Lung (tissue), 11 donors: ENCODE measurements at regions not wholly inside any gene's neighbourhood (a gene's known extent, or its start where the extent isn't known, plus 50 kb on each side); places are given as distances from the start of the nearest gene placed in this dataset.

ENCODE experiments used
- ATAC-seq: fragments of 200-7000 bp; cut with Tn5 transposase; one replicate; pipeline ENCODE4 v1.9.1; 2020; ENCODE audit warnings: moderate number of reproducible peaks; ENCODE audit not compliant: insufficient read depth, low FRiP score
- DNase-seq, 3 donors: peaks; one replicate each; pipeline ENCODE4 v3.0.0-alpha.2; 2013 to 2017
- H3K27ac ChIP-seq, 2 donors: one replicate each; pipeline ENCODE4 v1.5.1; 2013; ENCODE audit warnings: mild to moderate bottlenecking in 2 of 2, moderate library complexity in 2 of 2, control low read depth in 1 of 2, inconsistent platforms in 1 of 2, low read depth in 1 of 2, low read length in 1 of 2
- H3K27me3 ChIP-seq, 3 donors: one replicate each; pipeline ENCODE4 v1.5.1; 2013; ENCODE audit warnings: low read length in 2 of 3; ENCODE audit not compliant: control insufficient read depth in 3 of 3, insufficient read depth in 3 of 3
- H3K36me3 ChIP-seq, 4 donors: one replicate each; pipeline ENCODE4 v1.5.1; 2013; ENCODE audit warnings: low read length in 4 of 4, mild to moderate bottlenecking in 1 of 4, moderate library complexity in 1 of 4; ENCODE audit not compliant: control insufficient read depth in 4 of 4, insufficient read depth in 4 of 4
- H3K4me1 ChIP-seq, 5 donors: one replicate each; pipeline ENCODE4 v1.5.1; 2013; ENCODE audit warnings: low read length in 5 of 5, mild to moderate bottlenecking in 2 of 5, moderate library complexity in 1 of 5; ENCODE audit not compliant: control insufficient read depth in 5 of 5, insufficient read depth in 5 of 5
- H3K4me3 ChIP-seq: one replicate; pipeline ENCODE4 v1.5.1; 2013; ENCODE audit warnings: mild to moderate bottlenecking, control low read depth, moderate library complexity
- H3K9ac ChIP-seq, 2 donors: one replicate each; pipeline ENCODE4 v1.5.1; 2013; ENCODE audit warnings: low read length in 2 of 2, control low read depth in 1 of 2; ENCODE audit not compliant: insufficient read depth in 1 of 2
- H3K9me3 ChIP-seq, 4 donors: one replicate each; pipeline ENCODE4 v1.5.1; 2013; ENCODE audit warnings: low read length in 3 of 4, mild to moderate bottlenecking in 1 of 4, moderate library complexity in 1 of 4; ENCODE audit not compliant: control insufficient read depth in 4 of 4, insufficient read depth in 3 of 4
- WGBS, 2 donors: extraction: QIAGEN DNeasy Blood & Tissue Kit; methylation state at CpG; one replicate each; pipeline ENCODE4 v1.1.7; 2013; 5-methylcytosine and 5-hydroxymethylcytosine counted together
- TF ChIP-seq, protein P1 (sequence below): IDR thresholded peaks from 2 replicates; pipeline ENCODE4 v1.5.1; 2012; ENCODE audit warnings: mild to moderate bottlenecking; ENCODE audit errors: control extremely low read depth, extremely low read depth
- donor health status: control.
- donor health status: control.
- donor health status: Bipolar disorder and iron deficiency.
- donor health status: healthy.
- donor health status: DM: yes; HTN: yes; CAD: no.

DNA sequence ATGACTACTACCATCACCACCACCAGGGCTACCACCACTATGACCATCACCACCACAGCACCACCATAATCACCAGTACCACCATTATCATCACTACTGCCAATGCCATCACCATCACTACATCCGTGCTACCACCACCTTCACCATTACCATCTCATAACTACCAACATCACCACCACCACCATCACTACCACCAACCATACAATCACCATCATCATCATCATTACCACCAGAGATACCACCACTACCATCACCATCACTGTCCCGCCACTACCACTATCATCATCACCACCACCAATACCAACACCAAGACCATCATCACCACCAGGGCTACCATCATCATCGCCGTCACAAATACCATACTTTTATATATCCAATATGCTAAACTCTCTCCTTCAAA is 369.6 kb upstream of the DYNLRB2 start:
- H3K36me3 ChIP-seq, result no peaks in the 10 kb centered on the region
- no peak overlapping the region for H3K9ac ChIP-seq
- TF ChIP-seq, protein P1, sequence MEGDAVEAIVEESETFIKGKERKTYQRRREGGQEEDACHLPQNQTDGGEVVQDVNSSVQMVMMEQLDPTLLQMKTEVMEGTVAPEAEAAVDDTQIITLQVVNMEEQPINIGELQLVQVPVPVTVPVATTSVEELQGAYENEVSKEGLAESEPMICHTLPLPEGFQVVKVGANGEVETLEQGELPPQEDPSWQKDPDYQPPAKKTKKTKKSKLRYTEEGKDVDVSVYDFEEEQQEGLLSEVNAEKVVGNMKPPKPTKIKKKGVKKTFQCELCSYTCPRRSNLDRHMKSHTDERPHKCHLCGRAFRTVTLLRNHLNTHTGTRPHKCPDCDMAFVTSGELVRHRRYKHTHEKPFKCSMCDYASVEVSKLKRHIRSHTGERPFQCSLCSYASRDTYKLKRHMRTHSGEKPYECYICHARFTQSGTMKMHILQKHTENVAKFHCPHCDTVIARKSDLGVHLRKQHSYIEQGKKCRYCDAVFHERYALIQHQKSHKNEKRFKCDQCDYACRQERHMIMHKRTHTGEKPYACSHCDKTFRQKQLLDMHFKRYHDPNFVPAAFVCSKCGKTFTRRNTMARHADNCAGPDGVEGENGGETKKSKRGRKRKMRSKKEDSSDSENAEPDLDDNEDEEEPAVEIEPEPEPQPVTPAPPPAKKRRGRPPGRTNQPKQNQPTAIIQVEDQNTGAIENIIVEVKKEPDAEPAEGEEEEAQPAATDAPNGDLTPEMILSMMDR, result no peak
- H3K27ac ChIP-seq, result no peak overlapping the region
- no peak for DNase-seq
- no peaks in the 10 kb centered on the region for H3K4me1 ChIP-seq
- no peak overlapping the region for H3K4me3 ChIP-seq
- peaks cover 0 to 5% (median 3%) of the 10 kb centered on the region in 4 donors for H3K9me3 ChIP-seq
- no peak for ATAC-seq
- 93 to 98% methylated on average over 4 of the region's 4 CpGs for WGBS, 2 donors
- H3K27me3 ChIP-seq, result no peaks in the 10 kb centered on the region

DNA sequence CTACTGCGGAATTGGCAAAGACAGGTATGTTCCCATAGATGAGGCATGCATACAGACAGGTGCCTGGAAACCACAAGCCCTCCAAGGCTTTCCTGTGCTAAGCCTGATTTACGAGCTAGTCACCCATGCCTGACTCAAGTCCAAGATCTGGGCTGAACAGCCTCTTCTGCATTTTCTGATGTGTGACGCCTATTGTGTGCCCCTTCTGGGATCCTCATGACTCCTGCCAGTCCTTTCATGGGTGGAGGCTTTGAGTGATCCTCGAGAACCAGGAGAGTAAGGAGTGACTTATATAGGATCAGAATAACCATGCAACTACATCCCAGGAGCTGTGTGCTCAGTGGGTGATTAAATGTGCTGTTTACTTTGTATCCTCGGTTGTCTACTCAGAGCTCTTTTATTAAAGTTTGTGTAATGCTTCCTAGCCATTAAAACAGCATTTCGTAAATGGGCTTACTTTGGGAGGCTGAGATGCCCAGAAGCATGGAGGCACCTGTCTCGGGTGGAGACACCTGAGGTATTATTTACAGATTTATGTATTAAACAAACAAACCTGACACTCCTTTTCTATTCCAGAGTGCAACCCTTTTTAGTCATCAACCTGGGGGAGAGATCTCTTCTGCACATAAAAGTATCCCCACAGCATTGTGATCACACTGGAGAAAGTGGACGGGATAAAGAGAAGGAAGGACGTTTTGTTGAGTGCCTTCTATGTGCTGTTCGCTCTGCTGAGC is 373.0 kb upstream of the DYNLRB2 start:
- H3K4me1 ChIP-seq, result no peaks in the 10 kb centered on the region
- H3K4me3 ChIP-seq, result no peak overlapping the region
- H3K27ac ChIP-seq, result no peak overlapping the region
- no peaks in the 10 kb centered on the region for H3K36me3 ChIP-seq
- peaks cover 0 to 6% (median 3%) of the 10 kb centered on the region in 4 donors for H3K9me3 ChIP-seq
- no peak overlapping the region for H3K9ac ChIP-seq
- 55 to 62% methylated on average over 10 of the region's 10 CpGs for WGBS, 2 donors
- no peak for ATAC-seq
- TF ChIP-seq, protein P1, result no peak
- H3K27me3 ChIP-seq, result no peaks in the 10 kb centered on the region
- DNase-seq, result no peak

GRCh38 chr16:80166082-80166481 is 374.7 kb upstream of the DYNLRB2 start:
- DNase-seq (no peak), ATAC-seq (no peak)
- no peaks in the 10 kb centered on the region for H3K36me3 ChIP-seq
- no peak overlapping the region for H3K27ac ChIP-seq
- H3K4me3 ChIP-seq, result no peak overlapping the region
- TF ChIP-seq, protein P1, result no peak
- H3K9me3 ChIP-seq, result peaks cover 0 to 3% (median 2%) of the 10 kb centered on the region in 4 donors
- 86 to 89% methylated on average over 3 of the region's 3 CpGs for WGBS, 2 donors
- no peaks in the 10 kb centered on the region for H3K27me3 ChIP-seq
- H3K4me1 ChIP-seq, result peaks cover 0 to 9% (median 0%) of the 10 kb centered on the region in 5 donors
- H3K9ac ChIP-seq, result no peak overlapping the region
